ENCODE measurements at regions not wholly inside any gene's neighbourhood (a gene's known extent, or its start where the extent isn't known, plus 50 kb on each side); places are given as distances from the start of the nearest gene placed in this dataset.

- POLR2A ChIA-PET, result no interaction called here
- Histone ChIP-seq H3K4me1 (ENCODE audit: insufficient read depth, low read length) (no peaks in the 10 kb centered on the region), H3K27me3 (ENCODE audit: control insufficient read depth in 1 of 2, insufficient read depth in 2 of 2, low read length in 2 of 2) (no peaks in the 10 kb centered on the region), H3K36me3 (ENCODE audit: insufficient read depth, low read length) (no peaks in the 10 kb centered on the region), H3K9me3 (ENCODE audit: control insufficient read depth in 1 of 2, insufficient read depth in 1 of 2, low read length in 2 of 2) (no peaks in the 10 kb centered on the region), H3K27ac (ENCODE audit: low read depth in 1 of 2, low read length in 2 of 2) (no peak overlapping the region), H3K4me3 (ENCODE audit: low read length) (no peak overlapping the region)
- Mint-ChIP-seq H3K4me3 (no peak overlapping the region), H3K27me3 (no peaks in the 10 kb centered on the region), H3K9me3 (no peaks in the 10 kb centered on the region), H3K4me1 (ENCODE audit: low read depth) (no peaks in the 10 kb centered on the region), H3K36me3 (ENCODE audit: low read depth) (no peaks in the 10 kb centered on the region), H3K27ac (no peak overlapping the region)
- CTCF ChIA-PET, result no interaction called here
- DNase-seq (no peak), ATAC-seq (ENCODE audit: poor library complexity) (no peak)
- intact Hi-C loops (cut with DNase I, micrococcal nuclease), result no loop called here
- no peak for TF ChIP-seq CTCF (IDR thresholded peaks at IDR 0.05)
Observed at GRCh38 chr7:142597547-142597946, 151.7 kb upstream of the PRSS1 start.

DNA sequence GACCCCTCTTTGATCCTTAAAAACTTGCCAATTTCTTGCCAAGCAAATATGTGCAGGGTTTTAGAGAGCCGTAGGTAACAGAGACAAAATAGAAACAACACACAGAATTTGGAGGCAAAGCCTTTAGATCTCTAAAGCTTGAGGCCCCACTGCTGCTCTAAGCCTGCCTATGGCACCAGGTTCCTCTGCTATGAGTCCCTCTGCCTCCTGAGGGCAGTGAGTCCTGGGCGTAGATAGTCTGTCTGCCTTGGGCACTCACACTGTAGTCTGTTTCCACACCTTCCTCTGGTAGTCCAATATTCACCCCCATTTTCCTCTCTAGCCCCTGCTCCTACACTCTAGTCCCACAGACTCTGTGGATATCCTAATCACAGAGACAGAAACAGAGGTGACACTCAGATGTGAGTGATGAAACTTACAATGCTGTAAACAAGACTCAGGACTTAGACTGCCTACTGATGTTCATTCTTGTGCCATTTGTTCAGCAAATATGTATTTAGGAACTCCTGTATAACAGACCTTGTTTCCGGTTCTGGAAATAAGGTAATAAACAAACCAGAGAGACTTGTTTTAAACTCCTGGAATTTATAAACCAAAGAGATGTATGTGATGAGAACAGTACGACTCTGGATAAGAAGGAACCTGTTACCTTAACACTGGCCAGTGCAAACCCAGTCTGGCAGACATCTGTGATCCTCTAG lies 153.3 kb upstream of the PRSS1 start:
- H3K27ac Mint-ChIP-seq, result no peak overlapping the region

DNA sequence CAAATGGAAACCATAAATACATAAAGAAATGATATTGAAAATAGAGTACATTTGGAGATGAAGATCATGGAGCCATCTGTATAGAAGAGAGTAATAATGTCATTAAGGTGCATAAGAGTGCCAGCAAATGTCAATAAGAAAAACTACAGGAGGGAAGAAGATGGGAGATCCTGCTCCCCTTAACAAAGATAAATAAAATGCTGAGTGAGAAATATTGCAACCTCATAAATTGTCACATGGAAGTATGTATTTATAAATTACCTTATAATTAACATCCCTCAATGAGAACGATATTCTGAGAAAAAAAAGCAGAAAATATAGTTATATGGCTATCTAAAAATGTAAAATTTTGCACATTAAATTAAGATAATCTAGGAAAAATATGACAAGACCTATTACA lies 155.2 kb upstream of the PRSS1 start:
- ChIA-PET CTCF (interaction anchor here (1.4 kb wide), 1 partner anchor 10 kb away, joined by 5 read pairs; no protein-coding TSS in a partner anchor), POLR2A (no interaction called here)
- H3K4me1 ChIP-seq (ENCODE audit: insufficient read depth, low read length), result no peaks in the 10 kb centered on the region
- Mint-ChIP-seq H3K27ac (no peak overlapping the region), H3K4me1 (ENCODE audit: low read depth) (no peaks in the 10 kb centered on the region), H3K27me3 (no peaks in the 10 kb centered on the region), H3K4me3 (no peak overlapping the region), H3K9me3 (no peaks in the 10 kb centered on the region), H3K36me3 (ENCODE audit: low read depth) (no peaks in the 10 kb centered on the region)
- H3K9me3 ChIP-seq (ENCODE audit: control insufficient read depth in 1 of 2, insufficient read depth in 1 of 2, low read length in 2 of 2), result no peaks in the 10 kb centered on the region
- H3K36me3 ChIP-seq (ENCODE audit: insufficient read depth, low read length), result no peaks in the 10 kb centered on the region
- intact Hi-C loops (cut with DNase I, micrococcal nuclease), result no loop called here
- H3K27me3 ChIP-seq (ENCODE audit: control insufficient read depth in 1 of 2, insufficient read depth in 2 of 2, low read length in 2 of 2), result no peaks in the 10 kb centered on the region
- H3K27ac ChIP-seq (ENCODE audit: low read depth in 1 of 2, low read length in 2 of 2), result no peak overlapping the region
- DNase-seq, result no peak
- ATAC-seq (ENCODE audit: poor library complexity), result no peak
- no peak for TF ChIP-seq CTCF (IDR thresholded peaks at IDR 0.05)
- H3K4me3 ChIP-seq (ENCODE audit: low read length), result no peak overlapping the region

More for the DNA sequence above, 153.3 kb upstream of the PRSS1 start:
- Mint-ChIP-seq H3K9me3 (no peaks in the 10 kb centered on the region), H3K36me3 (ENCODE audit: low read depth) (no peaks in the 10 kb centered on the region), H3K27me3 (no peaks in the 10 kb centered on the region), H3K4me1 (ENCODE audit: low read depth) (no peaks in the 10 kb centered on the region), H3K4me3 (no peak overlapping the region)
- ChIA-PET CTCF (interaction anchor here (1.2 kb wide), 1 partner anchor 38 kb away, joined by 3 read pairs; no protein-coding TSS in a partner anchor), POLR2A (no interaction called here)
- no peaks in the 10 kb centered on the region for H3K36me3 ChIP-seq (ENCODE audit: insufficient read depth, low read length)
- no peak for ATAC-seq (ENCODE audit: poor library complexity)
- TF ChIP-seq CTCF (IDR thresholded peaks at IDR 0.05), result no peak
- DNase-seq, result no peak
- no peaks in the 10 kb centered on the region for H3K4me1 ChIP-seq (ENCODE audit: insufficient read depth, low read length)
- no peak overlapping the region for H3K27ac ChIP-seq (ENCODE audit: low read depth in 1 of 2, low read length in 2 of 2)
- no peaks in the 10 kb centered on the region for H3K27me3 ChIP-seq (ENCODE audit: control insufficient read depth in 1 of 2, insufficient read depth in 2 of 2, low read length in 2 of 2)
- no peak overlapping the region for H3K4me3 ChIP-seq (ENCODE audit: low read length)
- intact Hi-C loops (cut with DNase I, micrococcal nuclease), result no loop called here
- no peaks in the 10 kb centered on the region for H3K9me3 ChIP-seq (ENCODE audit: control insufficient read depth in 1 of 2, insufficient read depth in 1 of 2, low read length in 2 of 2)
